GM23338 (cell line): ENCODE measurements at regions not wholly inside any gene's neighbourhood (a gene's known extent, or its start where the extent isn't known, plus 50 kb on each side); places are given as distances from the start of the nearest gene placed in this dataset.

Experiments
- ATAC-seq: fragments of 200-7000 bp; cut with Tn5 transposase; 3 replicates; pipeline ENCODE4 v1.9.1; 2020
- DNase-seq: peaks from one replicate; pipeline ENCODE4 v3.0.0-alpha.2; 2015; ENCODE audit warnings: low spot score
- H2AFZ ChIP-seq: fragments of 200-600 bp; sonication (generic); 2 replicates; pipeline ENCODE4 v1.8.0; 2016; ENCODE audit warnings: antibody characterized with exemption, mild to moderate bottlenecking, moderate library complexity
- H3F3A ChIP-seq: fragments of 200-600 bp; sonication (generic); replicated peaks from 2 replicates; pipeline ENCODE4 v1.8.0; 2017; ENCODE audit warnings: antibody characterized with exemption, mixed run types, low read depth
- H3K27ac ChIP-seq: fragments of 200-600 bp; sonication (generic); 2 replicates; pipeline ENCODE4 v1.6.1; 2016; ENCODE audit warnings: low read depth
- H3K27me3 ChIP-seq: fragments of 200-600 bp; sonication (generic); 2 replicates; pipeline ENCODE4 v1.8.0; 2016; ENCODE audit warnings: mild to moderate bottlenecking, mixed run types, moderate library complexity; ENCODE audit not compliant: insufficient read depth
- H3K36me3 ChIP-seq: fragments of 200-600 bp; sonication (generic); 2 replicates; pipeline ENCODE4 v1.8.0; 2016; ENCODE audit warnings: mild to moderate bottlenecking; ENCODE audit not compliant: insufficient read depth
- H3K4me1 ChIP-seq: fragments of 200-600 bp; sonication (generic); 2 replicates; pipeline ENCODE4 v1.8.0; 2016; ENCODE audit warnings: mild to moderate bottlenecking, moderate library complexity; ENCODE audit not compliant: insufficient read depth
- H3K4me2 ChIP-seq: fragments of 200-600 bp; sonication (generic); 2 replicates; pipeline ENCODE4 v1.7.1; 2017; ENCODE audit warnings: mixed run types
- H3K4me3 ChIP-seq: fragments of 200-600 bp; sonication (generic); 2 replicates; pipeline ENCODE4 v1.6.1; 2016; ENCODE audit warnings: mixed run types
- H3K79me2 ChIP-seq: fragments of 200-600 bp; sonication (generic); replicated peaks from 2 replicates; pipeline ENCODE4 v1.8.0; 2017; ENCODE audit warnings: mild to moderate bottlenecking; ENCODE audit not compliant: insufficient read depth
- H3K9me2 ChIP-seq: fragments of 200-600 bp; sonication (generic); 2 replicates; pipeline ENCODE4 v1.8.0; 2017; ENCODE audit not compliant: insufficient read depth
- H4K20me1 ChIP-seq: fragments of 200-600 bp; sonication (generic); replicated peaks from 2 replicates; pipeline ENCODE4 v1.8.0; 2017; ENCODE audit warnings: mild to moderate bottlenecking; ENCODE audit not compliant: insufficient read depth
- H3K27ac Mint-ChIP-seq: 2 replicates; pipeline ENCODE4 v1.8.0; 2020; ENCODE audit warnings: inconsistent platforms, mild to moderate bottlenecking, moderate library complexity, mixed read lengths
- H3K27me3 Mint-ChIP-seq: 3 replicates; pipeline ENCODE4 v1.8.0; 2022; ENCODE audit warnings: low read depth, mild to moderate bottlenecking, moderate library complexity, mixed read lengths, inconsistent platforms; ENCODE audit not compliant: insufficient read depth, poor library complexity
- H3K36me3 Mint-ChIP-seq: 3 replicates; pipeline ENCODE4 v1.8.0; 2021; ENCODE audit warnings: low read depth, mild to moderate bottlenecking, inconsistent platforms, moderate library complexity, mixed read lengths
- H3K4me1 Mint-ChIP-seq: 3 replicates; pipeline ENCODE4 v1.8.0; 2020; ENCODE audit warnings: mild to moderate bottlenecking, inconsistent platforms, mixed read lengths
- H3K4me3 Mint-ChIP-seq: 3 replicates; pipeline ENCODE4 v1.8.0; 2021; ENCODE audit warnings: moderate library complexity, mild to moderate bottlenecking, inconsistent platforms, mixed read lengths
- H3K9me3 Mint-ChIP-seq: 3 replicates; pipeline ENCODE4 v1.8.0; 2020; ENCODE audit warnings: moderate library complexity, mild to moderate bottlenecking, inconsistent platforms, mixed read lengths
- CREB1 ChIP-seq: fragments of 250-450 bp; sonication (Bioruptor Pico); IDR thresholded peaks from 2 replicates; pipeline ENCODE4 v1.5.0; 2020; ENCODE audit warnings: low read depth, mild to moderate bottlenecking, moderate library complexity
- ETS1 ChIP-seq: IDR thresholded peaks from 2 replicates; pipeline ENCODE4 v1.6.1; 2016; ENCODE audit warnings: antibody characterized with exemption
- EZH2 ChIP-seq: fragments of 200-600 bp; sonication (generic); IDR thresholded peaks from one replicate; pipeline ENCODE4 v1.8.0; 2017; ENCODE audit warnings: antibody characterized with exemption, mild to moderate bottlenecking, low read depth; ENCODE audit not compliant: unreplicated experiment
- EZH2phosphoT487 ChIP-seq: fragments of 200-600 bp; sonication (generic); IDR thresholded peaks from one replicate; pipeline ENCODE4 v1.8.1; 2018; ENCODE audit warnings: antibody characterized with exemption; ENCODE audit not compliant: unreplicated experiment
- NANOG ChIP-seq: IDR thresholded peaks from 2 replicates; pipeline ENCODE4 v1.6.1; 2016; ENCODE audit warnings: antibody characterized with exemption, borderline replicate concordance
- STAT1 ChIP-seq: IDR thresholded peaks from one replicate; pipeline ENCODE4 v1.6.1; 2016; ENCODE audit warnings: antibody characterized with exemption; ENCODE audit not compliant: unreplicated experiment
- ZNF114 ChIP-seq: fragments of 250-450 bp; sonication (Bioruptor Pico); IDR thresholded peaks from 2 replicates; pipeline ENCODE4 v1.5.0; 2020; ENCODE audit warnings: mild to moderate bottlenecking, moderate library complexity
- ZNF331 ChIP-seq: fragments of 250-450 bp; sonication (Bioruptor Pico); IDR thresholded peaks from 2 replicates; pipeline ENCODE4 v1.5.0; 2020; ENCODE audit warnings: low read depth, mild to moderate bottlenecking, moderate library complexity
- ZNF462 ChIP-seq: fragments of 250-450 bp; sonication (Bioruptor Pico); IDR thresholded peaks from 2 replicates; pipeline ENCODE4 v1.5.0; 2020; ENCODE audit warnings: mild to moderate bottlenecking, moderate library complexity
- TF ChIP-seq, protein P1 (sequence below): IDR thresholded peaks from one replicate; pipeline ENCODE4 v1.6.1; 2018; ENCODE audit warnings: antibody characterized with exemption; ENCODE audit not compliant: unreplicated experiment
- TF ChIP-seq, protein P2 (sequence below), 2 experiments: fragments of 200-600 bp in 1 of 2; sonication (generic) in 1 of 2; conservative IDR thresholded peaks; 2 replicates each; pipeline versions ENCODE4 v1.5.1 to v1.6.1; 2016 to 2017; ENCODE audit warnings: antibody characterized with exemption in 2 of 2, low read depth in 2 of 2, mild to moderate bottlenecking in 2 of 2, moderate library complexity in 1 of 2

GRCh38 chr6:48229841-48230240 is 118.8 kb upstream of the PTCHD4 start:
- Histone ChIP-seq H3K36me3 (no peaks in the 10 kb centered on the region), H3F3A (no peaks in the 10 kb centered on the region), H3K9me2 (no peaks in the 10 kb centered on the region; the same call in none of the 2 replicates), H3K4me3 (no peak overlapping the region), H3K27me3 (no peaks in the 10 kb centered on the region), H2AFZ (no peak overlapping the region), H3K4me2 (no peak overlapping the region), H3K27ac (no peak overlapping the region), H3K4me1 (no peaks in the 10 kb centered on the region), H3K79me2 (no peaks in the 10 kb centered on the region), H4K20me1 (no peaks in the 10 kb centered on the region)
- Mint-ChIP-seq H3K27me3 (peaks cover 2% of the 10 kb centered on the region), H3K4me1 (0 out of 3 replicates have a peak, but pooled peaks cover 2% of the 10 kb centered on the region), H3K36me3 (no peaks in the 10 kb centered on the region), H3K4me3 (no peak overlapping the region), H3K9me3 (peaks cover under 1% of the 10 kb centered on the region; the same call in 1 of the 3 replicates), H3K27ac (no peak overlapping the region)
- no peak for ATAC-seq
- no peak for DNase-seq
- TF ChIP-seq NANOG: no peak
- no peak for TF ChIP-seq ETS1
- TF ChIP-seq, protein P1, sequence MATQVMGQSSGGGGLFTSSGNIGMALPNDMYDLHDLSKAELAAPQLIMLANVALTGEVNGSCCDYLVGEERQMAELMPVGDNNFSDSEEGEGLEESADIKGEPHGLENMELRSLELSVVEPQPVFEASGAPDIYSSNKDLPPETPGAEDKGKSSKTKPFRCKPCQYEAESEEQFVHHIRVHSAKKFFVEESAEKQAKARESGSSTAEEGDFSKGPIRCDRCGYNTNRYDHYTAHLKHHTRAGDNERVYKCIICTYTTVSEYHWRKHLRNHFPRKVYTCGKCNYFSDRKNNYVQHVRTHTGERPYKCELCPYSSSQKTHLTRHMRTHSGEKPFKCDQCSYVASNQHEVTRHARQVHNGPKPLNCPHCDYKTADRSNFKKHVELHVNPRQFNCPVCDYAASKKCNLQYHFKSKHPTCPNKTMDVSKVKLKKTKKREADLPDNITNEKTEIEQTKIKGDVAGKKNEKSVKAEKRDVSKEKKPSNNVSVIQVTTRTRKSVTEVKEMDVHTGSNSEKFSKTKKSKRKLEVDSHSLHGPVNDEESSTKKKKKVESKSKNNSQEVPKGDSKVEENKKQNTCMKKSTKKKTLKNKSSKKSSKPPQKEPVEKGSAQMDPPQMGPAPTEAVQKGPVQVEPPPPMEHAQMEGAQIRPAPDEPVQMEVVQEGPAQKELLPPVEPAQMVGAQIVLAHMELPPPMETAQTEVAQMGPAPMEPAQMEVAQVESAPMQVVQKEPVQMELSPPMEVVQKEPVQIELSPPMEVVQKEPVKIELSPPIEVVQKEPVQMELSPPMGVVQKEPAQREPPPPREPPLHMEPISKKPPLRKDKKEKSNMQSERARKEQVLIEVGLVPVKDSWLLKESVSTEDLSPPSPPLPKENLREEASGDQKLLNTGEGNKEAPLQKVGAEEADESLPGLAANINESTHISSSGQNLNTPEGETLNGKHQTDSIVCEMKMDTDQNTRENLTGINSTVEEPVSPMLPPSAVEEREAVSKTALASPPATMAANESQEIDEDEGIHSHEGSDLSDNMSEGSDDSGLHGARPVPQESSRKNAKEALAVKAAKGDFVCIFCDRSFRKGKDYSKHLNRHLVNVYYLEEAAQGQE: no peak
- TF ChIP-seq EZH2phosphoT487: no peak
- TF ChIP-seq CREB1 (CRISPR knock-in tag): no peak
- no peak for TF ChIP-seq ZNF331 (CRISPR knock-in tag)
- no peak for TF ChIP-seq ZNF462 (CRISPR knock-in tag)
- no peak for TF ChIP-seq ZNF114
- TF ChIP-seq, protein P2, sequence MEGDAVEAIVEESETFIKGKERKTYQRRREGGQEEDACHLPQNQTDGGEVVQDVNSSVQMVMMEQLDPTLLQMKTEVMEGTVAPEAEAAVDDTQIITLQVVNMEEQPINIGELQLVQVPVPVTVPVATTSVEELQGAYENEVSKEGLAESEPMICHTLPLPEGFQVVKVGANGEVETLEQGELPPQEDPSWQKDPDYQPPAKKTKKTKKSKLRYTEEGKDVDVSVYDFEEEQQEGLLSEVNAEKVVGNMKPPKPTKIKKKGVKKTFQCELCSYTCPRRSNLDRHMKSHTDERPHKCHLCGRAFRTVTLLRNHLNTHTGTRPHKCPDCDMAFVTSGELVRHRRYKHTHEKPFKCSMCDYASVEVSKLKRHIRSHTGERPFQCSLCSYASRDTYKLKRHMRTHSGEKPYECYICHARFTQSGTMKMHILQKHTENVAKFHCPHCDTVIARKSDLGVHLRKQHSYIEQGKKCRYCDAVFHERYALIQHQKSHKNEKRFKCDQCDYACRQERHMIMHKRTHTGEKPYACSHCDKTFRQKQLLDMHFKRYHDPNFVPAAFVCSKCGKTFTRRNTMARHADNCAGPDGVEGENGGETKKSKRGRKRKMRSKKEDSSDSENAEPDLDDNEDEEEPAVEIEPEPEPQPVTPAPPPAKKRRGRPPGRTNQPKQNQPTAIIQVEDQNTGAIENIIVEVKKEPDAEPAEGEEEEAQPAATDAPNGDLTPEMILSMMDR (conservative IDR thresholded peaks at IDR 0.05; ENCODE audit: low read depth in 2 of 2): no peak
- no peak for TF ChIP-seq EZH2
- TF ChIP-seq STAT1: no peak
